Endothelial cell (in vitro differentiated cells): ENCODE measurements at regions not wholly inside any gene's neighbourhood (a gene's known extent, or its start where the extent isn't known, plus 50 kb on each side); places are given as distances from the start of the nearest gene placed in this dataset.
"Not testable (repeated sequence)": the region's sequence is repeated elsewhere in the genome, so short reads cannot be mapped to it uniquely, and the experiment has no call there.

Experiments used
- DNase-seq: peaks from one replicate; pipeline ENCODE4 v3.0.0; 2021; ENCODE audit warnings: low spot score
- H3K27ac Mint-ChIP-seq: one replicate; pipeline ENCODE4 v1.8.0; 2021; ENCODE audit warnings: mixed read lengths, inconsistent platforms; ENCODE audit not compliant: unreplicated experiment
- H3K27me3 Mint-ChIP-seq: one replicate; pipeline ENCODE4 v1.8.0; 2021; ENCODE audit warnings: mild to moderate bottlenecking, moderate library complexity, mixed read lengths, inconsistent platforms; ENCODE audit not compliant: unreplicated experiment
- H3K36me3 Mint-ChIP-seq: one replicate; pipeline ENCODE4 v1.8.0; 2021; ENCODE audit warnings: mild to moderate bottlenecking, low read depth, mixed read lengths, inconsistent platforms; ENCODE audit not compliant: unreplicated experiment
- H3K4me1 Mint-ChIP-seq: one replicate; pipeline ENCODE4 v1.8.0; 2021; ENCODE audit warnings: mild to moderate bottlenecking, mixed read lengths, inconsistent platforms; ENCODE audit not compliant: unreplicated experiment
- H3K4me3 Mint-ChIP-seq: one replicate; pipeline ENCODE4 v1.8.0; 2021; ENCODE audit warnings: mild to moderate bottlenecking, mixed read lengths, inconsistent platforms; ENCODE audit not compliant: unreplicated experiment
- H3K9me3 Mint-ChIP-seq: one replicate; pipeline ENCODE4 v1.8.0; 2021; ENCODE audit warnings: mixed read lengths, inconsistent platforms; ENCODE audit not compliant: unreplicated experiment
- CTCF ChIP-seq: fragments of 200-600 bp; sonication (generic); IDR thresholded peaks from one replicate; pipeline ENCODE4 v1.5.0; 2021; ENCODE audit warnings: antibody characterized with exemption; ENCODE audit not compliant: unreplicated experiment

- DNase-seq: no peak
- Mint-ChIP-seq H3K36me3 (no peaks in the 10 kb centered on the region), H3K4me1 (peaks cover 2% of the 10 kb centered on the region), H3K9me3 (no peaks in the 10 kb centered on the region), H3K27me3 (no peaks in the 10 kb centered on the region), H3K27ac (no peak overlapping the region), H3K4me3 (no peak overlapping the region)
- no peak for TF ChIP-seq CTCF
Measured at GRCh38 chr7:109616551-109617069, 1046.9 kb downstream of the DNAJB9 start.

DNA sequence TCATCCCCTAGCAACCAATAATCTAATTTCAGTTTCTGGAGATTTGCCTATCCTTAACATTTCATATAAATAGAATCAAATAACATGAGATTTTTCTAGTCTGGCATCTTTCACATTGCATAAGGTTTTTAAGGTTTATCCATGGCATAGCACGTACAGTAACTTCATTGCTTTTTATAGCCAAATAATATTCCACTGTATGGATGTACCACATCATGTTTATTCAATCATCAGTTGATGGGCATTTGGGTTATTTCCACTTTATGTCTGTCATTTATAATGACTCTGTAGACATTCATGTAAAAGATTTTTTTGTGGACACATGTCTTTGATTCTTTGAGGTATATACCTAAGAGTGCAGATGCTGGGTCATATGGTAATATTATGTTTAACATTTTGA lies 1052.6 kb downstream of the DNAJB9 start:
- Mint-ChIP-seq H3K27ac (no peak overlapping the region), H3K4me3 (no peak overlapping the region), H3K36me3 (peaks cover 8% of the 10 kb centered on the region), H3K9me3 (peaks cover 4% of the 10 kb centered on the region), H3K4me1 (no peaks in the 10 kb centered on the region), H3K27me3 (no peaks in the 10 kb centered on the region)
- no peak for DNase-seq
- no peak for TF ChIP-seq CTCF

DNA sequence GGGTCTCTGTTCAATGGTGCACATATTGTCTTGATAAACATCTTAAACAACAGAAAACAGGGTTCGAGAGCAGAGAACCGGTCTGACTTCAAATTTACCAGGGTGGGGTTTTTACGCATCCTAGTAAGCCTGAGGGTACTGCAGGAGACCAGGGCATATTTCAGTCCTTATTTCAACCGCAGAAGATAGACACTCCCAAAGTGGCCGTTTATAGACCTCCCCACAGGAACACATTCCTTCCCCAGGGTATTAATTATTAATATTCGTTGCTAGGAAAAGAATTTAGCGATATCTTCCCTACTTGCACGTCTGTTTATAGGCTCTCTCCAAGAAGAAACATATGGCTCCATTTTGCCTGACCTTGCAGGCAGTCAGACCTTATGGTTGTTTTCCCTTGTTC lies 1063.2 kb downstream of the DNAJB9 start:
- not testable (repeated sequence) for H3K4me1 Mint-ChIP-seq, DNase-seq, H3K27ac Mint-ChIP-seq, H3K36me3 Mint-ChIP-seq, H3K4me3 Mint-ChIP-seq, H3K27me3 Mint-ChIP-seq, H3K9me3 Mint-ChIP-seq

DNA sequence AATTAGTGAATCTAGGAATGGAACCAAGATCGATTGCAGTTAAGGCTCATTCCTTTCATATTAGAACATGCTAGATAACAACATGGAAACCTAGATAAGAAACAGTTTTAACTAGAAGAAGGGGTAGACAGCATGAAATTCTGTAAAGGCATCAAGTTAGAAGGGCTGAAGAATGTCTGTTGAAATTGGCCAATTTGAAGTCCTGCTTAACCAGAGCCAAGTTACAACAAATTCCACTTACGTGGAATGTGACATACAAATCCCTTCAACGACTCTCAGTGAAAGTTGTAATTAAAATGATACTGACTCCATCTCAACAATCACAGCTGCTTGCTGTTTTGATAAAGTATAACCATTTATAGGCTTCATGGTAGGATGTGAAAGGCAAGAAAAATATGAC lies 1065.7 kb downstream of the DNAJB9 start:
- TF ChIP-seq CTCF: no peak
- no peak for DNase-seq
- peaks cover under 1% of the 10 kb centered on the region for H3K27me3 Mint-ChIP-seq
- H3K9me3 Mint-ChIP-seq: peaks cover 5% of the 10 kb centered on the region
- H3K4me1 Mint-ChIP-seq: peaks cover 2% of the 10 kb centered on the region
- H3K4me3 Mint-ChIP-seq: no peak overlapping the region
- H3K36me3 Mint-ChIP-seq: peaks cover 4% of the 10 kb centered on the region
- no peak overlapping the region for H3K27ac Mint-ChIP-seq

GRCh38 chr7:109637428-109637990 lies 1067.8 kb downstream of the DNAJB9 start:
- Mint-ChIP-seq H3K9me3 (peaks cover 2% of the 10 kb centered on the region), H3K4me3 (no peak overlapping the region), H3K27me3 (peaks cover 1% of the 10 kb centered on the region), H3K27ac (no peak overlapping the region), H3K4me1 (no peaks in the 10 kb centered on the region), H3K36me3 (peaks cover 2% of the 10 kb centered on the region)
- DNase-seq: no peak
- TF ChIP-seq CTCF: no peak
